ENCODE measurements at regions not wholly inside any gene's neighbourhood (a gene's known extent, or its start where the extent isn't known, plus 50 kb on each side); places are given as distances from the start of the nearest gene placed in this dataset.

DNA sequence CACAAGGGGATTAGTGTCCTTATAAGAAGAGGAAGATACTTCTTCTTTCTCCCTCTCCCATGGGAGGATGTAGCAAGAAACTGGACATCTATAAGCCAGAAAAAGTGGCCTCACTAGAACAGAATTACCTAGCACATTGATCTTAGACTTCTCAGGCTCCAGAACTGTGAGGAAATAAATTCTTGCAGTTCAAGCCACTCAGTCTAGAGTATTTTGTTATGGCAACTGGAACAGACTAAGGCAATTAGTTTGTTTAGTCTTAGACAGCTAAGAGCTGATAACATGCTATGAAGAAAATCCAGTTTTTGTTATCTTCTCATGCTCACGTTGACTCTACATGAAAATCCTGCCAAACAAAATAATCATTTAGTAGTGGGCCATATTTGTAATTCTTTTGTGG is 627.6 kb upstream of the PHF14 start:
- TF ChIP-seq EZH2 (optimal IDR thresholded peaks at IDR 0.05; ENCODE audit: low read depth, low read length): no peak
- TF ChIP-seq, protein P1, sequence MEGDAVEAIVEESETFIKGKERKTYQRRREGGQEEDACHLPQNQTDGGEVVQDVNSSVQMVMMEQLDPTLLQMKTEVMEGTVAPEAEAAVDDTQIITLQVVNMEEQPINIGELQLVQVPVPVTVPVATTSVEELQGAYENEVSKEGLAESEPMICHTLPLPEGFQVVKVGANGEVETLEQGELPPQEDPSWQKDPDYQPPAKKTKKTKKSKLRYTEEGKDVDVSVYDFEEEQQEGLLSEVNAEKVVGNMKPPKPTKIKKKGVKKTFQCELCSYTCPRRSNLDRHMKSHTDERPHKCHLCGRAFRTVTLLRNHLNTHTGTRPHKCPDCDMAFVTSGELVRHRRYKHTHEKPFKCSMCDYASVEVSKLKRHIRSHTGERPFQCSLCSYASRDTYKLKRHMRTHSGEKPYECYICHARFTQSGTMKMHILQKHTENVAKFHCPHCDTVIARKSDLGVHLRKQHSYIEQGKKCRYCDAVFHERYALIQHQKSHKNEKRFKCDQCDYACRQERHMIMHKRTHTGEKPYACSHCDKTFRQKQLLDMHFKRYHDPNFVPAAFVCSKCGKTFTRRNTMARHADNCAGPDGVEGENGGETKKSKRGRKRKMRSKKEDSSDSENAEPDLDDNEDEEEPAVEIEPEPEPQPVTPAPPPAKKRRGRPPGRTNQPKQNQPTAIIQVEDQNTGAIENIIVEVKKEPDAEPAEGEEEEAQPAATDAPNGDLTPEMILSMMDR (IDR thresholded peaks at IDR 0.05; ENCODE audit: low read length): no peak

Measured in MM.1S (cell line).